ENCODE measurements at regions not wholly inside any gene's neighbourhood (a gene's known extent, or its start where the extent isn't known, plus 50 kb on each side); places are given as distances from the start of the nearest gene placed in this dataset.

DNA sequence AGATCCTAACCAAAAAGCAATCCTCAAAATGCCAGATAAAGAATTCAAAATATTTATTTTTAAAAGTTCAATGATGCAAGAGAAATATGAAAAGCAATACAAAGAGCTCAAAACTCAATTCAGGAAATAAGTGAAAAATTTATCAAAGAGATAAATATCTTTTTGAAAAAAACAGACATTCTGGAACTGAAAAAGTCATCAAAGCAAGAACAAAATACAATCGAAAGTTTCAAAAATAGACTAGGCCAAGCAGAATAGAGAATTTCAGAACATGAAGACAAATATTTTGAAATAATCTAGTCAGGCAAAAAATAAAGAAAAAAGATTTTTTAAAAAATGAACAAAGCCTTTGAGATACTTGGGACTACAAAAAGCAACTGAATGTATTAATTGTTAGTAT, 83.4 kb upstream of the STT3B start:
- TF ChIP-seq CTCF (conservative IDR thresholded peaks at IDR 0.05; ENCODE audit: control insufficient read depth, insufficient read depth, low read depth, low read length), result no peak
- no peak overlapping the region for H3K4me3 ChIP-seq (ENCODE audit: control insufficient read depth, low read depth, low read length)
- DNase-seq (ENCODE audit: low read depth), result no peak

GRCh38 chr3:31450345-31450744, 82.4 kb upstream of the STT3B start:
- no peak overlapping the region for H3K4me3 ChIP-seq (ENCODE audit: control insufficient read depth, low read depth, low read length)
- no peak for TF ChIP-seq CTCF (conservative IDR thresholded peaks at IDR 0.05; ENCODE audit: control insufficient read depth, insufficient read depth, low read depth, low read length)

GRCh38 chr3:31452495-31453106, 80.1 kb upstream of the STT3B start:
- H3K4me3 ChIP-seq (ENCODE audit: control insufficient read depth, low read depth, low read length), result no peak overlapping the region
- TF ChIP-seq CTCF (conservative IDR thresholded peaks at IDR 0.05; ENCODE audit: control insufficient read depth, insufficient read depth, low read depth, low read length), result no peak
- no peak for DNase-seq (ENCODE audit: low read depth)

More at GRCh38 chr3:31450345-31450744, 82.4 kb upstream of the STT3B start:
- DNase-seq (ENCODE audit: low read depth), result no peak

GRCh38 chr3:31453430-31453829, 79.3 kb upstream of the STT3B start:
- H3K4me3 ChIP-seq (ENCODE audit: control insufficient read depth, low read depth, low read length), result no peak overlapping the region
- TF ChIP-seq CTCF (conservative IDR thresholded peaks at IDR 0.05; ENCODE audit: control insufficient read depth, insufficient read depth, low read depth, low read length), result no peak
- DNase-seq (ENCODE audit: low read depth), result no peak

GRCh38 chr3:31455524-31455923, 77.2 kb upstream of the STT3B start:
- no peak for DNase-seq (ENCODE audit: low read depth)
- H3K4me3 ChIP-seq (ENCODE audit: control insufficient read depth, low read depth, low read length), result no peak overlapping the region
- TF ChIP-seq CTCF (conservative IDR thresholded peaks at IDR 0.05; ENCODE audit: control insufficient read depth, insufficient read depth, low read depth, low read length), result no peak

- DNase-seq (ENCODE audit: low read depth), result no peak
- TF ChIP-seq CTCF (conservative IDR thresholded peaks at IDR 0.05; ENCODE audit: control insufficient read depth, insufficient read depth, low read depth, low read length), result no peak
- no peak overlapping the region for H3K4me3 ChIP-seq (ENCODE audit: control insufficient read depth, low read depth, low read length)
Observed at GRCh38 chr3:31456373-31456772, 76.4 kb upstream of the STT3B start.

GRCh38 chr3:31461426-31461825, 71.3 kb upstream of the STT3B start:
- H3K4me3 ChIP-seq (ENCODE audit: control insufficient read depth, low read depth, low read length), result no peak overlapping the region
- peak; percentile 48 for DNase-seq (ENCODE audit: low read depth)
- TF ChIP-seq CTCF (conservative IDR thresholded peaks at IDR 0.05; ENCODE audit: control insufficient read depth, insufficient read depth, low read depth, low read length), result no peak

Measured in fibroblast of mammary gland (primary cell).